ENCODE measurements at regions not wholly inside any gene's neighbourhood (a gene's known extent, or its start where the extent isn't known, plus 50 kb on each side); places are given as distances from the start of the nearest gene placed in this dataset.

DNA sequence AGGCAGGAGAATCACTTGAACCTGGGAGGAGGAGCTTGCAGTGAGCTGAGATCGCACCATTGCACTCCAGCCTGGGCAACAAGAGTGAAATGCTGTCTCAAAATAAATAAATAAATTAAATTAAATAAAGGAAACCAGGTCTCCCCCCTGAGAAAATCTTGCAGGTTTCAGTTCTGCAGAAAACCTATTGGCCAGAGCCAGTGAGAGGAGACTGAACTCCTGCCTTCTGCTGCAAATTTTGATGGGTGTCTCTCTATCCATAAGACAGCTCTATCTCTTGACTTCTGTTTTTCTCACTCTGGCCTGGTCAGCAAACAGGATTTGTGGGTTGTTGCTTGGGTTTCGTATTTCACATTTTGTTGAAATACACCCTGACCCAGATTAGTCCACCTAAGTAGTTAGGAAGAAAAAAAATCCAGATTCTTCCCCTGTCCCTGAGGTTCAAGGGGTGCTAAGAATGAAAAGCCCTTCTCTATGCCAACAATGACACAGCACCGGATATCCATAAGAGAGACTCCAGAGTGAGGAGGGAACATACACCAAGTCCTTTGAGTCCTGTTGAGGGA lies 86.7 kb upstream of the MAP4K4 start:
- H3K27me3 ChIP-seq (replicated peaks; ENCODE audit: control insufficient read depth, insufficient read depth, low read length): no peaks in the 10 kb centered on the region
- Mint-ChIP-seq H3K9me3 (ENCODE audit: unreplicated experiment) (peaks cover 9% of the 10 kb centered on the region), H3K27me3 (ENCODE audit: insufficient read depth, unreplicated experiment) (no peaks in the 10 kb centered on the region), H3K4me3 (ENCODE audit: unreplicated experiment) (no peak overlapping the region), H3K27ac (ENCODE audit: unreplicated experiment) (no peak overlapping the region), H3K36me3 (ENCODE audit: insufficient read depth, unreplicated experiment) (peaks cover 4% of the 10 kb centered on the region), H3K4me1 (ENCODE audit: low read depth, unreplicated experiment) (peaks cover 5% of the 10 kb centered on the region)
- ChIA-PET CTCF (no interaction called here), POLR2A (no interaction called here)
- no peaks in the 10 kb centered on the region for H3K9me3 ChIP-seq
- no TSS peak for BruUV-seq (replicated peaks)
- intact Hi-C loops (cut with micrococcal nuclease; ENCODE audit: unreplicated experiment): no loop called here
- no peaks in the 10 kb centered on the region for H3K36me3 ChIP-seq (ENCODE audit: control insufficient read depth, insufficient read depth, low read length)
- H3K4me1 ChIP-seq: peaks cover 8% of the 10 kb centered on the region
- DNase-seq: no peak
- no peak overlapping the region for H3K4me3 ChIP-seq (ENCODE audit: low read depth, low read length)
- TF ChIP-seq, protein P1, sequence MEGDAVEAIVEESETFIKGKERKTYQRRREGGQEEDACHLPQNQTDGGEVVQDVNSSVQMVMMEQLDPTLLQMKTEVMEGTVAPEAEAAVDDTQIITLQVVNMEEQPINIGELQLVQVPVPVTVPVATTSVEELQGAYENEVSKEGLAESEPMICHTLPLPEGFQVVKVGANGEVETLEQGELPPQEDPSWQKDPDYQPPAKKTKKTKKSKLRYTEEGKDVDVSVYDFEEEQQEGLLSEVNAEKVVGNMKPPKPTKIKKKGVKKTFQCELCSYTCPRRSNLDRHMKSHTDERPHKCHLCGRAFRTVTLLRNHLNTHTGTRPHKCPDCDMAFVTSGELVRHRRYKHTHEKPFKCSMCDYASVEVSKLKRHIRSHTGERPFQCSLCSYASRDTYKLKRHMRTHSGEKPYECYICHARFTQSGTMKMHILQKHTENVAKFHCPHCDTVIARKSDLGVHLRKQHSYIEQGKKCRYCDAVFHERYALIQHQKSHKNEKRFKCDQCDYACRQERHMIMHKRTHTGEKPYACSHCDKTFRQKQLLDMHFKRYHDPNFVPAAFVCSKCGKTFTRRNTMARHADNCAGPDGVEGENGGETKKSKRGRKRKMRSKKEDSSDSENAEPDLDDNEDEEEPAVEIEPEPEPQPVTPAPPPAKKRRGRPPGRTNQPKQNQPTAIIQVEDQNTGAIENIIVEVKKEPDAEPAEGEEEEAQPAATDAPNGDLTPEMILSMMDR (IDR thresholded peaks at IDR 0.05; ENCODE audit: insufficient read depth in 1 of 2, low read depth in 1 of 2, low read length in 1 of 2, severe bottlenecking in 1 of 2, unreplicated experiment in 1 of 2): no peak

DNA sequence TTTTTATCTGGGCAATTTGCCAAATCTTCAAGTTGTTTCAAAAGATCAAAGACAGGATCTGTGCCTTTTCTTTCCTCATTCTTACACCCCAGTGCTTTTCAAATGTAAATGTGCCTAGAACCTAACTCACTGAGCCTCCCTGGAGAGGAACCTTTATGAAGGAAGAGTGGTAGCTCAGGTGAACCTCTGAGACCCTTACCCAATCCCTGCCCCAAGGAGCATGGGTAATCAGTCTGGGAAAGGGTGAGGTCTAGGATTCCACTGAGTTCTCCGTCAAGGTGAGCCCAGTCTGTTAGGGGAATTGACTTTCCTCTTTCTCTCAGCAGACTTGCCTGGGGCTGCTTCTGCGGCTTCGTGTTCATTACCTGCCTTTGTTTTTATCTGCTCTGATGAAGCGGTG lies 88.1 kb upstream of the MAP4K4 start:
- no TSS peak for BruUV-seq (replicated peaks)
- H3K27me3 Mint-ChIP-seq (ENCODE audit: insufficient read depth, unreplicated experiment): no peaks in the 10 kb centered on the region
- Histone ChIP-seq H3K4me3 (ENCODE audit: low read depth, low read length) (no peak overlapping the region), H3K9me3 (no peaks in the 10 kb centered on the region), H3K36me3 (ENCODE audit: control insufficient read depth, insufficient read depth, low read length) (no peaks in the 10 kb centered on the region), H3K27me3 (replicated peaks; ENCODE audit: control insufficient read depth, insufficient read depth, low read length) (no peaks in the 10 kb centered on the region), H3K4me1 (peaks cover 6% of the 10 kb centered on the region)
- H3K36me3 Mint-ChIP-seq (ENCODE audit: insufficient read depth, unreplicated experiment): peaks cover 4% of the 10 kb centered on the region
- intact Hi-C loops (cut with micrococcal nuclease; ENCODE audit: unreplicated experiment): no loop called here
- H3K27ac Mint-ChIP-seq (ENCODE audit: unreplicated experiment): no peak overlapping the region
- POLR2A ChIA-PET: no interaction called here
- TF ChIP-seq, protein P1 (IDR thresholded peaks at IDR 0.05; ENCODE audit: insufficient read depth in 1 of 2, low read depth in 1 of 2, low read length in 1 of 2, severe bottlenecking in 1 of 2, unreplicated experiment in 1 of 2): no peak
- CTCF ChIA-PET: interaction anchor here (0.7 kb wide), 1 partner anchor 25 kb away, joined by 3 read pairs; no protein-coding TSS in a partner anchor
- no peak overlapping the region for H3K4me3 Mint-ChIP-seq (ENCODE audit: unreplicated experiment)
- no peak for DNase-seq
- peaks cover 9% of the 10 kb centered on the region for H3K9me3 Mint-ChIP-seq (ENCODE audit: unreplicated experiment)
- peaks cover 8% of the 10 kb centered on the region for H3K4me1 Mint-ChIP-seq (ENCODE audit: low read depth, unreplicated experiment)

GRCh38 chr2:101608408-101609310 lies 88.8 kb upstream of the MAP4K4 start:
- Mint-ChIP-seq H3K4me3 (ENCODE audit: unreplicated experiment) (no peak overlapping the region), H3K27me3 (ENCODE audit: insufficient read depth, unreplicated experiment) (no peaks in the 10 kb centered on the region), H3K36me3 (ENCODE audit: insufficient read depth, unreplicated experiment) (peaks cover 4% of the 10 kb centered on the region), H3K27ac (ENCODE audit: unreplicated experiment) (no peak overlapping the region), H3K9me3 (ENCODE audit: unreplicated experiment) (peaks cover 9% of the 10 kb centered on the region), H3K4me1 (ENCODE audit: low read depth, unreplicated experiment) (peaks cover 8% of the 10 kb centered on the region)
- intact Hi-C loops (cut with micrococcal nuclease; ENCODE audit: unreplicated experiment): no loop called here
- CTCF ChIA-PET: no interaction called here
- no peaks in the 10 kb centered on the region for H3K36me3 ChIP-seq (ENCODE audit: control insufficient read depth, insufficient read depth, low read length)
- no peaks in the 10 kb centered on the region for H3K27me3 ChIP-seq (replicated peaks; ENCODE audit: control insufficient read depth, insufficient read depth, low read length)
- no peaks in the 10 kb centered on the region for H3K4me1 ChIP-seq
- H3K9me3 ChIP-seq: no peaks in the 10 kb centered on the region
- POLR2A ChIA-PET: no interaction called here
- no peak overlapping the region for H3K4me3 ChIP-seq (ENCODE audit: low read depth, low read length)
- TF ChIP-seq, protein P1 (IDR thresholded peaks at IDR 0.05; ENCODE audit: insufficient read depth in 1 of 2, low read depth in 1 of 2, low read length in 1 of 2, severe bottlenecking in 1 of 2, unreplicated experiment in 1 of 2): no peak
- BruUV-seq (replicated peaks): no TSS peak
- DNase-seq: no peak

All from Caco-2 (cell line).